Suppressor macrophage (primary cell): ENCODE measurements at regions not wholly inside any gene's neighbourhood (a gene's known extent, or its start where the extent isn't known, plus 50 kb on each side); places are given as distances from the start of the nearest gene placed in this dataset.

Experiments used
- DNase-seq, 4 experiments: peaks; one replicate each; pipeline ENCODE4 v3.0.0-alpha.2; 2020 to 2022

- no peak for DNase-seq
These were observed 95.5 kb downstream of the TNFSF18 start for GRCh38 chr1:172955161-172955815.

GRCh38 chr1:172956871-172957270 is 93.9 kb downstream of the TNFSF18 start:
- DNase-seq = no peak

GRCh38 chr1:172957491-172957890 is 93.2 kb downstream of the TNFSF18 start:
- DNase-seq = no peak

GRCh38 chr1:172959571-172959970 is 91.2 kb downstream of the TNFSF18 start:
- DNase-seq = peak in 1 of 4 experiments; percentile 16

- no peak for DNase-seq
These were observed 90.7 kb downstream of the TNFSF18 start for GRCh38 chr1:172960019-172960418.

- DNase-seq = peak in 2 of 4 experiments; percentile 9 to 28
These were observed 90.1 kb downstream of the TNFSF18 start for GRCh38 chr1:172960454-172961208.

- no peak for DNase-seq
These were observed 85.9 kb downstream of the TNFSF18 start for GRCh38 chr1:172964864-172965263.

GRCh38 chr1:172966844-172967540 is 83.7 kb downstream of the TNFSF18 start:
- peak in 2 of 4 experiments; percentile 3 to 26 for DNase-seq

- DNase-seq = no peak
These were observed 82.8 kb downstream of the TNFSF18 start for GRCh38 chr1:172967936-172968335.

- DNase-seq = no peak
These were observed 81.1 kb downstream of the TNFSF18 start for GRCh38 chr1:172969611-172970010.

GRCh38 chr1:172970186-172970585 is 80.6 kb downstream of the TNFSF18 start:
- DNase-seq = peak in 1 of 4 experiments; percentile 5

- no peak for DNase-seq
These were observed 79.5 kb downstream of the TNFSF18 start for GRCh38 chr1:172971241-172971640.

GRCh38 chr1:172972258-172972657 is 78.5 kb downstream of the TNFSF18 start:
- no peak for DNase-seq

- DNase-seq = no peak
These were observed 77.3 kb downstream of the TNFSF18 start for GRCh38 chr1:172973424-172973823.

- no peak for DNase-seq
These were observed 74.3 kb downstream of the TNFSF18 start for GRCh38 chr1:172976222-172977041.

- DNase-seq = peak; percentile 19 to 62 (median 44)
These were observed 73.3 kb downstream of the TNFSF18 start for GRCh38 chr1:172977296-172978017.

- no peak for DNase-seq
These were observed 72.1 kb downstream of the TNFSF18 start for GRCh38 chr1:172978595-172978994.

- DNase-seq = no peak
These were observed 70.9 kb downstream of the TNFSF18 start for GRCh38 chr1:172979828-172980227.

GRCh38 chr1:172980456-172980855 is 70.3 kb downstream of the TNFSF18 start:
- peak in 1 of 4 experiments; percentile 3 for DNase-seq

- DNase-seq = no peak
These were observed 69.8 kb downstream of the TNFSF18 start for GRCh38 chr1:172980971-172981370.
